H9 (cell line): ENCODE measurements at regions not wholly inside any gene's neighbourhood (a gene's known extent, or its start where the extent isn't known, plus 50 kb on each side); places are given as distances from the start of the nearest gene placed in this dataset.
A peak's percentile ranks its signal among the peaks of the same experiment; 100 is the strongest.

ENCODE experiments used
- DNase-seq: peaks from one replicate; pipeline ENCODE4 v3.0.0-alpha.2; 2017
- H2AFZ ChIP-seq: one replicate; pipeline ENCODE4 v1.6.1; 2013; ENCODE audit warnings: mild to moderate bottlenecking, low read length, control low read depth, moderate library complexity
- H2AK5ac ChIP-seq: 2 replicates; pipeline ENCODE4 v1.6.1; 2013; ENCODE audit warnings: low read length, control low read depth, mixed read lengths; ENCODE audit not compliant: insufficient read length
- H2BK120ac ChIP-seq: one replicate; pipeline ENCODE4 v1.6.1; 2013; ENCODE audit warnings: low read depth, mild to moderate bottlenecking, low read length, control low read depth, inconsistent platforms; ENCODE audit not compliant: poor library complexity, severe bottlenecking
- H2BK12ac ChIP-seq: 2 replicates; pipeline ENCODE4 v1.6.1; 2013; ENCODE audit warnings: low read length, control low read depth, mixed read lengths, low read depth; ENCODE audit not compliant: insufficient read length
- H2BK15ac ChIP-seq: 2 replicates; pipeline ENCODE4 v1.6.1; 2013; ENCODE audit warnings: low read depth, low read length, control low read depth
- H2BK20ac ChIP-seq: one replicate; pipeline ENCODE4 v1.6.1; 2013; ENCODE audit warnings: low read depth, mild to moderate bottlenecking, low read length, control low read depth, inconsistent platforms; ENCODE audit not compliant: poor library complexity, severe bottlenecking
- H2BK5ac ChIP-seq: 2 replicates; pipeline ENCODE4 v1.6.1; 2013; ENCODE audit warnings: low read length, control low read depth, mixed read lengths; ENCODE audit not compliant: insufficient read length
- H3K14ac ChIP-seq: 2 replicates; pipeline ENCODE4 v1.6.1; 2013; ENCODE audit warnings: low read length, control low read depth; ENCODE audit not compliant: insufficient read depth
- H3K18ac ChIP-seq: 2 replicates; pipeline ENCODE4 v1.6.1; 2013; ENCODE audit warnings: low read depth, mild to moderate bottlenecking, mixed read lengths, low read length, control low read depth; ENCODE audit not compliant: insufficient read length
- H3K23ac ChIP-seq: 2 replicates; pipeline ENCODE4 v1.6.1; 2013; ENCODE audit warnings: low read length, control low read depth, mixed read lengths, low read depth; ENCODE audit not compliant: insufficient read length
- H3K23me2 ChIP-seq: 2 replicates; pipeline ENCODE4 v1.6.1; 2013; ENCODE audit warnings: low read depth, mild to moderate bottlenecking, mixed read lengths, low read length, control low read depth; ENCODE audit not compliant: insufficient read length, poor library complexity, severe bottlenecking
- H3K27ac ChIP-seq: 2 replicates; pipeline ENCODE4 v1.5.1; 2013; ENCODE audit warnings: low read length, control low read depth, mixed read lengths, low read depth; ENCODE audit not compliant: insufficient read length
- H3K27me3 ChIP-seq: 2 replicates; pipeline ENCODE4 v1.6.1; 2013; ENCODE audit warnings: low read length, control low read depth, inconsistent platforms; ENCODE audit not compliant: insufficient read depth
- H3K4ac ChIP-seq: 2 replicates; pipeline ENCODE4 v1.6.1; 2013; ENCODE audit warnings: low read depth, mild to moderate bottlenecking, control low read depth, inconsistent platforms, low read length, moderate library complexity
- H3K4me1 ChIP-seq: 2 replicates; pipeline ENCODE4 v1.6.1; 2013; ENCODE audit warnings: low read length, control low read depth, inconsistent platforms; ENCODE audit not compliant: insufficient read depth
- H3K4me2 ChIP-seq: 2 replicates; pipeline ENCODE4 v1.6.1; 2013; ENCODE audit warnings: low read length, control low read depth, mixed read lengths; ENCODE audit not compliant: insufficient read length, insufficient read depth
- H3K56ac ChIP-seq: 2 replicates; pipeline ENCODE4 v1.6.1; 2013; ENCODE audit warnings: low read depth, mild to moderate bottlenecking, mixed read lengths, low read length, control low read depth; ENCODE audit not compliant: insufficient read length
- H3K79me1 ChIP-seq: 2 replicates; pipeline ENCODE4 v1.6.1; 2013; ENCODE audit warnings: low read depth, mild to moderate bottlenecking, moderate library complexity, low read length, control low read depth, inconsistent platforms; ENCODE audit not compliant: insufficient read depth, poor library complexity, severe bottlenecking
- H3K79me2 ChIP-seq: 2 replicates; pipeline ENCODE4 v1.6.1; 2013; ENCODE audit warnings: low read length, control low read depth, inconsistent platforms; ENCODE audit not compliant: insufficient read depth
- H3K9ac ChIP-seq: 2 replicates; pipeline ENCODE4 v1.6.1; 2013; ENCODE audit warnings: low read length, control low read depth, mixed read lengths; ENCODE audit not compliant: insufficient read length; ENCODE audit errors: extremely low read depth
- H3K9me3 ChIP-seq: one replicate; pipeline ENCODE4 v1.6.1; 2013; ENCODE audit warnings: low read depth, low read length, inconsistent platforms; ENCODE audit not compliant: control insufficient read depth
- H3T11ph ChIP-seq: one replicate; pipeline ENCODE4 v1.6.1; 2013; ENCODE audit warnings: mild to moderate bottlenecking, low read length, control low read depth, inconsistent platforms
- H4K20me1 ChIP-seq: one replicate; pipeline ENCODE4 v1.6.1; 2013; ENCODE audit not compliant: control insufficient read depth, insufficient read length, insufficient read depth
- H4K5ac ChIP-seq: 2 replicates; pipeline ENCODE4 v1.6.1; 2013; ENCODE audit warnings: low read depth, mild to moderate bottlenecking, mixed read lengths, low read length, control low read depth; ENCODE audit not compliant: insufficient read length
- H4K8ac ChIP-seq: replicated peaks from 2 replicates; pipeline ENCODE4 v1.6.1; 2013; ENCODE audit warnings: low read length, control low read depth, mixed read lengths, low read depth; ENCODE audit not compliant: insufficient read length
- H4K91ac ChIP-seq: 2 replicates; pipeline ENCODE4 v1.6.1; 2013; ENCODE audit warnings: low read depth, mild to moderate bottlenecking, moderate library complexity, mixed read lengths, low read length, control low read depth; ENCODE audit not compliant: insufficient read length
- H3K27ac Mint-ChIP-seq, 3 experiments: 2 replicates in 2 of 3; 3 replicates in 1 of 3; pipeline ENCODE4 v1.8.0; 2020 to 2021; ENCODE audit warnings: mixed read lengths in 3 of 3, mild to moderate bottlenecking in 1 of 3, moderate library complexity in 1 of 3
- H3K27me3 Mint-ChIP-seq: 2 replicates; pipeline ENCODE4 v1.8.0; 2021; ENCODE audit warnings: low read depth, mild to moderate bottlenecking, moderate library complexity, mixed read lengths
- H3K36me3 Mint-ChIP-seq, 3 experiments: 2 replicates in 2 of 3; 3 replicates in 1 of 3; pipeline ENCODE4 v1.8.0; 2020 to 2021; ENCODE audit warnings: low read depth in 3 of 3, mixed read lengths in 3 of 3; ENCODE audit not compliant: insufficient read depth in 1 of 3
- H3K4me1 Mint-ChIP-seq, 2 experiments: 2 replicates each; pipeline ENCODE4 v1.8.0; 2020; ENCODE audit warnings: mixed read lengths in 2 of 2
- H3K4me3 Mint-ChIP-seq, 2 experiments: 2 replicates in 1 of 2; 3 replicates in 1 of 2; pipeline ENCODE4 v1.8.0; 2020 to 2021; ENCODE audit warnings: mild to moderate bottlenecking in 2 of 2, mixed read lengths in 2 of 2, moderate library complexity in 1 of 2
- H3K9me3 Mint-ChIP-seq, 2 experiments: 2 replicates in 1 of 2; 3 replicates in 1 of 2; pipeline ENCODE4 v1.8.0; 2020; ENCODE audit warnings: mild to moderate bottlenecking in 2 of 2, mixed read lengths in 2 of 2, moderate library complexity in 1 of 2
- WGBS: extraction: QIAGEN DNeasy Blood & Tissue Kit; methylation state at CpG from one replicate; pipeline ENCODE4 v1.1.7; 2013; ENCODE audit warnings: missing lambda C conversion rate, low lambda C conversion rate, mixed read lengths; ENCODE audit not compliant: insufficient read length; ENCODE audit errors: extremely low coverage; 5-methylcytosine and 5-hydroxymethylcytosine counted together
- TF ChIP-seq, protein P1 (sequence below): fragments of 200-600 bp; sonication (generic); conservative IDR thresholded peaks from 3 replicates; pipeline ENCODE4 v1.8.0; 2021; ENCODE audit warnings: antibody characterized with exemption, mild to moderate bottlenecking

DNA sequence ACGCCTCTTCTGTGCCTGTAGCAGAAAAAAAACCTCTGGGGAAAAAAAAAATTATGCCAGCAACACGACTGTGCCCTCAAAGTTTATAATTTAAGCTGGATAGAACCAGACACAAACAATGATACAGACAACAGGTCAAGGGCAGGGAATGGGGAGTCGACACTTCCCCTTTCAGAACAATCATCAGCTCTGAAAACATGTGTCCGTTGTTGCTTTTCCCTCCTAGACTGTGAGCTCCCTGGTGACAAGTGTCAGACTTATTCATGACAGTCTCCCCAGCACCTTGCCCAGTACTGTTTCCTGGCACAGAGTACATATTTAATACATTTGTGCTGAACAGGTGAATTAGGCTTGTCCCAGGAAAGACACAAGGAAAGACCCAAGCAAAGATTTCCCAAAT, 178.3 kb downstream of the SOX9 start:
- H2AK5ac ChIP-seq = no peak overlapping the region
- H3K9me3 ChIP-seq = no peaks in the 10 kb centered on the region
- H3K14ac ChIP-seq = no peak overlapping the region
- no peak overlapping the region for H3K4ac ChIP-seq
- no peak overlapping the region for H4K91ac ChIP-seq
- H3K4me3 Mint-ChIP-seq = no peak overlapping the region
- TF ChIP-seq, protein P1, sequence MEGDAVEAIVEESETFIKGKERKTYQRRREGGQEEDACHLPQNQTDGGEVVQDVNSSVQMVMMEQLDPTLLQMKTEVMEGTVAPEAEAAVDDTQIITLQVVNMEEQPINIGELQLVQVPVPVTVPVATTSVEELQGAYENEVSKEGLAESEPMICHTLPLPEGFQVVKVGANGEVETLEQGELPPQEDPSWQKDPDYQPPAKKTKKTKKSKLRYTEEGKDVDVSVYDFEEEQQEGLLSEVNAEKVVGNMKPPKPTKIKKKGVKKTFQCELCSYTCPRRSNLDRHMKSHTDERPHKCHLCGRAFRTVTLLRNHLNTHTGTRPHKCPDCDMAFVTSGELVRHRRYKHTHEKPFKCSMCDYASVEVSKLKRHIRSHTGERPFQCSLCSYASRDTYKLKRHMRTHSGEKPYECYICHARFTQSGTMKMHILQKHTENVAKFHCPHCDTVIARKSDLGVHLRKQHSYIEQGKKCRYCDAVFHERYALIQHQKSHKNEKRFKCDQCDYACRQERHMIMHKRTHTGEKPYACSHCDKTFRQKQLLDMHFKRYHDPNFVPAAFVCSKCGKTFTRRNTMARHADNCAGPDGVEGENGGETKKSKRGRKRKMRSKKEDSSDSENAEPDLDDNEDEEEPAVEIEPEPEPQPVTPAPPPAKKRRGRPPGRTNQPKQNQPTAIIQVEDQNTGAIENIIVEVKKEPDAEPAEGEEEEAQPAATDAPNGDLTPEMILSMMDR = no peak
- H3K79me1 ChIP-seq = no peaks in the 10 kb centered on the region
- H2BK20ac ChIP-seq = no peak overlapping the region
- no peak overlapping the region for H2AFZ ChIP-seq
- H2BK120ac ChIP-seq = no peak overlapping the region
- H3K27ac ChIP-seq = no peak overlapping the region
- H2BK5ac ChIP-seq = no peak overlapping the region
- no peaks in the 10 kb centered on the region for H3K36me3 Mint-ChIP-seq
- no peak overlapping the region for H2BK12ac ChIP-seq
- H3K27me3 Mint-ChIP-seq = peaks cover 15% of the 10 kb centered on the region
- no peak overlapping the region for H3K9ac ChIP-seq
- H3K27ac Mint-ChIP-seq = peak overlapping the region in 1 of 3 experiments; percentile 55; a peak in 1 of 7 replicates
- WGBS = no CpG with 5 or more reads among the region's 4 CpGs
- no peak for DNase-seq
- H3T11ph ChIP-seq = no peak overlapping the region
- no peaks in the 10 kb centered on the region; the same call in 1 of the 2 replicates for H3K4me1 ChIP-seq
- no peak overlapping the region for H3K23ac ChIP-seq
- no peaks in the 10 kb centered on the region for H3K79me2 ChIP-seq
- H3K23me2 ChIP-seq = no peaks in the 10 kb centered on the region
- no peak overlapping the region for H4K8ac ChIP-seq
- H3K9me3 Mint-ChIP-seq = no peaks in the 10 kb centered on the region
- no peak overlapping the region for H4K5ac ChIP-seq
- H4K20me1 ChIP-seq = no peaks in the 10 kb centered on the region
- H3K27me3 ChIP-seq = no peaks in the 10 kb centered on the region
- H3K4me2 ChIP-seq = no peak overlapping the region
- no peaks in the 10 kb centered on the region for H3K4me1 Mint-ChIP-seq
- no peak overlapping the region for H3K18ac ChIP-seq
- no peak overlapping the region for H3K56ac ChIP-seq
- no peak overlapping the region for H2BK15ac ChIP-seq
